Stimulated activated CD4-positive, alpha-beta T cell treated with anti-CD3 and anti-CD28 coated beads, Interleukin-12 subunit alpha, Interleukin-12 subunit beta, amount 100 ng/mL, for 4 hours (primary cell): ENCODE measurements at regions not wholly inside any gene's neighbourhood (a gene's known extent, or its start where the extent isn't known, plus 50 kb on each side); places are given as distances from the start of the nearest gene placed in this dataset.
"Not testable (repeated sequence)": the region's sequence is repeated elsewhere in the genome, so short reads cannot be mapped to it uniquely, and the experiment has no call there.

ENCODE experiments used
- DNase-seq: peaks from one replicate; pipeline ENCODE4 v3.0.0-alpha.2; 2020

GRCh38 chrX:55326985-55327384 is 62.3 kb upstream of the PAGE3 start:
- no peak for DNase-seq

- DNase-seq = no peak
Observed at GRCh38 chrX:55335296-55335695, 70.6 kb upstream of the PAGE3 start.

- no peak for DNase-seq
Observed at GRCh38 chrX:55336176-55336575, 71.5 kb upstream of the PAGE3 start.

- no peak for DNase-seq
Observed at GRCh38 chrX:55340896-55341433, 76.2 kb upstream of the PAGE3 start.

GRCh38 chrX:55342533-55343501 is 78.1 kb upstream of the PAGE3 start:
- peak; percentile 1 for DNase-seq

- DNase-seq = no peak
Observed at GRCh38 chrX:55356609-55357008, 91.9 kb upstream of the PAGE3 start.

GRCh38 chrX:55357236-55357635 is 92.5 kb upstream of the PAGE3 start:
- DNase-seq = no peak

- no peak for DNase-seq
Observed at GRCh38 chrX:55379396-55379795, 72.5 kb upstream of the MAGEH1 start.

GRCh38 chrX:55389376-55389775 is 62.6 kb upstream of the MAGEH1 start:
- DNase-seq = no peak

GRCh38 chrX:55396836-55397235 is 55.1 kb upstream of the MAGEH1 start:
- DNase-seq = not testable (repeated sequence)
